ENCODE measurements at regions not wholly inside any gene's neighbourhood (a gene's known extent, or its start where the extent isn't known, plus 50 kb on each side); places are given as distances from the start of the nearest gene placed in this dataset.

- TF ChIP-seq CTCF (IDR thresholded peaks at IDR 0.05) (no peak), POLR2A (IDR thresholded peaks at IDR 0.05) (no peak)
Observed at GRCh38 chr17:6179017-6179416, 108.8 kb downstream of the WSCD1 start.

All from testis (tissue), 2 donors.